ENCODE measurements at regions not wholly inside any gene's neighbourhood (a gene's known extent, or its start where the extent isn't known, plus 50 kb on each side); places are given as distances from the start of the nearest gene placed in this dataset.

DNA sequence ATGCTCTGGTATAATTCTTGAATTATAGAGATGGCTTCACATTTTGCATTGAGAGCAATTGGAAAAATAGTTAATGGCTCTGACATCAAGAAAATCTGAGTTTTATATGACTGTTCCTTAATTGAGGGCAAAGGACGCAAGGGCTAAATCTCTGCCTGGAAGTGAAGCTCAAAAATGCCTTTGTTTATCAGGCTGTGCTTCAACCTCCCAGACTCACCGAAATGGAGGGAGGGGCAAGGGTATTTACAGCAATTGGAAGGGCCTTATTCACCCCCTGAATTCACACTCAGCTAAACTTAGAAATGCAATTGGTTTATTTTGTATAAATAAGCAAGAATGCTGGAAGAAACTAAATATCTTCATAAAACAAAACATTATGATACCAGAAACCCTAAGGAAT lies 737.2 kb upstream of the MMS22L start:
- no peak for DNase-seq (ENCODE audit: extremely low spot score, unreplicated experiment)
- no peaks in the 10 kb centered on the region for H3K4me1 Mint-ChIP-seq (ENCODE audit: unreplicated experiment)
- no peak overlapping the region for H3K4me3 Mint-ChIP-seq
- H3K27me3 Mint-ChIP-seq = no peaks in the 10 kb centered on the region
- no peak overlapping the region for H3K27ac Mint-ChIP-seq
- TF ChIP-seq, protein P1, sequence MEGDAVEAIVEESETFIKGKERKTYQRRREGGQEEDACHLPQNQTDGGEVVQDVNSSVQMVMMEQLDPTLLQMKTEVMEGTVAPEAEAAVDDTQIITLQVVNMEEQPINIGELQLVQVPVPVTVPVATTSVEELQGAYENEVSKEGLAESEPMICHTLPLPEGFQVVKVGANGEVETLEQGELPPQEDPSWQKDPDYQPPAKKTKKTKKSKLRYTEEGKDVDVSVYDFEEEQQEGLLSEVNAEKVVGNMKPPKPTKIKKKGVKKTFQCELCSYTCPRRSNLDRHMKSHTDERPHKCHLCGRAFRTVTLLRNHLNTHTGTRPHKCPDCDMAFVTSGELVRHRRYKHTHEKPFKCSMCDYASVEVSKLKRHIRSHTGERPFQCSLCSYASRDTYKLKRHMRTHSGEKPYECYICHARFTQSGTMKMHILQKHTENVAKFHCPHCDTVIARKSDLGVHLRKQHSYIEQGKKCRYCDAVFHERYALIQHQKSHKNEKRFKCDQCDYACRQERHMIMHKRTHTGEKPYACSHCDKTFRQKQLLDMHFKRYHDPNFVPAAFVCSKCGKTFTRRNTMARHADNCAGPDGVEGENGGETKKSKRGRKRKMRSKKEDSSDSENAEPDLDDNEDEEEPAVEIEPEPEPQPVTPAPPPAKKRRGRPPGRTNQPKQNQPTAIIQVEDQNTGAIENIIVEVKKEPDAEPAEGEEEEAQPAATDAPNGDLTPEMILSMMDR (conservative IDR thresholded peaks at IDR 0.05) = no peak
- H3K9me3 Mint-ChIP-seq = no peaks in the 10 kb centered on the region
- H3K36me3 Mint-ChIP-seq = no peaks in the 10 kb centered on the region

DNA sequence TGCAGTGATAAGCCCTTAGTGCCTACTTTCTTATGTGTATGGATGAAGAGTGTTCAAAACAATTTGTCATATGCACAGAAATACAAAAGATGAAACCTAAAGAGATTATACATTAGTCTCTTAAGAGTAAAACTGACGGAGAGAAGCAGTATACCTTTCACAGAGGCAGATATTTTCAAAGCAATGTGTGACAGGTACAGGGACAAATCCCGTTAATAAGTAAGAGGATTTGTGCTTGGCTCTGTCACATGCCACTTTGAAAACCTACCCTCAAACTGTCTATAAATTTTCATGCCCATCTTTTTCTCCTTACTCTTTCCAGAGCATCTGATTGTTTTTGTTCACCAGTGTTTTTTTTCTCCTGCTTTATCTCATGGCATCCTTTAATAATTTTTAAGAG lies 741.3 kb upstream of the MMS22L start:
- Mint-ChIP-seq H3K4me3 (no peak overlapping the region), H3K9me3 (no peaks in the 10 kb centered on the region), H3K27me3 (no peaks in the 10 kb centered on the region), H3K36me3 (no peaks in the 10 kb centered on the region), H3K4me1 (ENCODE audit: unreplicated experiment) (no peaks in the 10 kb centered on the region), H3K27ac (no peak overlapping the region)
- DNase-seq (ENCODE audit: extremely low spot score, unreplicated experiment) = no peak
- TF ChIP-seq, protein P1 (conservative IDR thresholded peaks at IDR 0.05) = no peak

DNA sequence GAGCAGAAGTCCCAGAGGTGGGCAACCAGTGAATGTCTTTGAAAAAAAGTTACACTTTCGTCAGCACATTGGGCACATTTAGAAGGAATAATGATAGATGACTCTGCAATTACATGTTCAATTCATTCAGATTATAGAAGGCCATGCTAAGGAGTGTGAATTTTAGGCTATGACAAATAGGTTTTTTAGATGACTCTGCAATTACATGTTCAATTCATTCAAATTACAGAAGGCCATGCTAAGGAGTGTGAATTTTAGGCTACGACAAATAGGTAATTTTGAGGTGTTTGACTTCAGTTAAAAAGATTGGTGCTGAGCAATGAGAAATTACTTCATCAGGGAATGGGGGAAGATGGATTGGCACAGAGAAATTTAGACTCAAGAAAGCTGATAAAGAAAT lies 744.9 kb upstream of the MMS22L start:
- H3K36me3 Mint-ChIP-seq = no peaks in the 10 kb centered on the region
- no peak overlapping the region for H3K4me3 Mint-ChIP-seq
- no peak for DNase-seq (ENCODE audit: extremely low spot score, unreplicated experiment)
- TF ChIP-seq, protein P1 (conservative IDR thresholded peaks at IDR 0.05) = no peak
- no peaks in the 10 kb centered on the region for H3K27me3 Mint-ChIP-seq
- no peaks in the 10 kb centered on the region for H3K4me1 Mint-ChIP-seq (ENCODE audit: unreplicated experiment)
- H3K9me3 Mint-ChIP-seq = no peaks in the 10 kb centered on the region
- no peak overlapping the region for H3K27ac Mint-ChIP-seq

DNA sequence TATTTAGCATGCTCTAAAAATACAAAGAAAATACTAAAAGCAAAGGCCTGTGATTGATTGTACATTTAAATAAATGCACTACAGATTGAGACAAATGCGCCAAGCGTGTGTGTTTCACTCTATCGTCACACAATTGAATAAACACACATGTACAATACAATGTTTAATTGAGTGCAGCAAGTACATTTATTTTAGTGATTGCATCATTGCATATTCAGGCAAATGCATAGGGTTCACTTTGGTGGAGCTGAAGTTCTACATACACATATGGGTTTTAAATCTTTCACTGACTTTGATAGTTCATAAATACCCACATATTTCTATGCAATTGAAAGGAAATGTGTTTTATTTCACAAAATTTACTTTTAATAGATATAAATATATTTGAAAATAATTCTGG lies 750.6 kb upstream of the MMS22L start:
- H3K36me3 Mint-ChIP-seq = no peaks in the 10 kb centered on the region
- no peak overlapping the region for H3K27ac Mint-ChIP-seq
- H3K9me3 Mint-ChIP-seq = no peaks in the 10 kb centered on the region
- H3K27me3 Mint-ChIP-seq = peaks cover 4% of the 10 kb centered on the region
- H3K4me3 Mint-ChIP-seq = no peak overlapping the region
- no peaks in the 10 kb centered on the region for H3K4me1 Mint-ChIP-seq (ENCODE audit: unreplicated experiment)
- DNase-seq (ENCODE audit: extremely low spot score, unreplicated experiment) = no peak
- TF ChIP-seq, protein P1 (conservative IDR thresholded peaks at IDR 0.05) = no peak

DNA sequence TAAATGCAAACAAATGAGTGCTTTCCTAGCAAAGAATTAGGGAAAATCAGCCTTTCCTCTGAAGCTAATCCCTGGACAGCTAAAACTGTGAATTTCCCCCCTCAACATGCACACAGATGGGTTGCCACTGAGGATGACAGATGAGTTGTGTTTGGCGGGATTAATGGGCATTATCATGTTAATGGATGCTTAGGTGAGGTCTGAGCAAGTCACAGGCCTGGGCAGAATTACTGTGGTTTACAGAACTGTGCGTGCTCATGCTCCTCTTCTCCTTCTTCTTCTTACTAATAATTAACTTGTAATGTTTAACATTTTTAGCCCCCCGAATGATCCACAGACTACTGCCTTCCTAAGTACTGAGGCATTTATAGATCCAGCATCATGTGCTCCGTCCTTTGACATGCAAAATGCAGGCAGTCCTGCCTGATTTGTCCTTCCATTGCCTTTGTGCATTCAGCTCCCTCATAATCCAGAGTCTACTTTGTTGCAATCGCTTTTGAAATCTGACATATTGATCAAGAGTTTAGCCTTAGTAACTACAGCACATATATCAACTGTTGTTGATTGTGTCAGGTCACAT lies 753.4 kb upstream of the MMS22L start:
- H3K27ac Mint-ChIP-seq = no peak overlapping the region
- no peaks in the 10 kb centered on the region for H3K36me3 Mint-ChIP-seq
- peaks cover 8% of the 10 kb centered on the region for H3K27me3 Mint-ChIP-seq
- no peak overlapping the region for H3K4me3 Mint-ChIP-seq
- peaks cover 18% of the 10 kb centered on the region for H3K4me1 Mint-ChIP-seq (ENCODE audit: unreplicated experiment)
- no peak for DNase-seq (ENCODE audit: extremely low spot score, unreplicated experiment)
- TF ChIP-seq, protein P1 (conservative IDR thresholded peaks at IDR 0.05) = no peak
- no peaks in the 10 kb centered on the region for H3K9me3 Mint-ChIP-seq

DNA sequence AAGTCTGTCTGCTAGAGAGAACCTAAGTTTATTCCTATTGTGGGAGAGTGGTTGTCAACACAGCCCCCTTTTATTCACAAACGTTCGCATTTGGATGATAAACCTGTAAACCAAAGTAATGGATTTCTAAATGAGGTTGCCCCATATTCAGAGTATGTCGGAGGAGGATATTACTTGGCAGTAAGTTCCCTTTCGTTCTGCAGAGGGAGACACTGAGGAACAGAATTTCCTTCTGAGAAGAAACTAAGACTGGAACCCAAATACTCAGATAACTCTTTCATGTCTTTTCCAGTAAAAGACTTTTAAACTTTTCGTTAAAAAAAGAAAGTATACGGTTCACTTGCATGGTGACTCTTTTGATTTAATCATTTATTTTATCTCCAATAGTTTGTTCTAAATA lies 754.6 kb upstream of the MMS22L start:
- peaks cover 14% of the 10 kb centered on the region for H3K27me3 Mint-ChIP-seq
- H3K4me3 Mint-ChIP-seq = no peak overlapping the region
- no peaks in the 10 kb centered on the region for H3K36me3 Mint-ChIP-seq
- no peaks in the 10 kb centered on the region for H3K9me3 Mint-ChIP-seq
- TF ChIP-seq, protein P1 (conservative IDR thresholded peaks at IDR 0.05) = no peak
- H3K4me1 Mint-ChIP-seq (ENCODE audit: unreplicated experiment) = peaks cover 25% of the 10 kb centered on the region
- no peak overlapping the region for H3K27ac Mint-ChIP-seq
- no peak for DNase-seq (ENCODE audit: extremely low spot score, unreplicated experiment)

All from type B pancreatic cell (in vitro differentiated cells).